Fibroblast of lung (primary cell): ENCODE measurements at regions not wholly inside any gene's neighbourhood (a gene's known extent, or its start where the extent isn't known, plus 50 kb on each side); places are given as distances from the start of the nearest gene placed in this dataset.

ENCODE experiments used
- DNase-seq, 2 donors: peaks; one replicate each; pipeline versions ENCODE4 v3.0.0 to v3.0.0-alpha.2; 2010; ENCODE audit warnings: low read depth in 2 of 2
- H2AFZ ChIP-seq: 2 replicates; pipeline ENCODE4 v1.5.1; 2012; ENCODE audit warnings: low read length, control low read depth, inconsistent platforms
- H3K27ac ChIP-seq: 2 replicates; pipeline ENCODE4 v1.5.1; 2011; ENCODE audit warnings: low read length, control low read depth; ENCODE audit not compliant: insufficient read depth
- H3K27me3 ChIP-seq: 2 replicates; pipeline ENCODE4 v1.5.1; 2011; ENCODE audit warnings: mild to moderate bottlenecking, low read length; ENCODE audit not compliant: control insufficient read depth, insufficient read depth
- H3K36me3 ChIP-seq: 2 replicates; pipeline ENCODE4 v1.5.1; 2011; ENCODE audit warnings: low read length; ENCODE audit not compliant: control insufficient read depth, insufficient read depth
- H3K4me1 ChIP-seq: 2 replicates; pipeline ENCODE4 v1.5.1; 2011; ENCODE audit warnings: low read length; ENCODE audit not compliant: control insufficient read depth, insufficient read depth; ENCODE audit errors: extremely low read depth
- H3K4me2 ChIP-seq: 2 replicates; pipeline ENCODE4 v1.5.1; 2011; ENCODE audit warnings: low read length, control low read depth; ENCODE audit not compliant: insufficient read depth; ENCODE audit errors: extremely low read depth
- H3K4me3 ChIP-seq, 4 experiments: fragments of 200-600 bp in 1 of 4; sonication (generic) in 1 of 4; replicated peaks in 1 of 4; 2 replicates each; pipeline ENCODE4 v1.5.1; 2011 to 2016; ENCODE audit warnings: low read length in 4 of 4, low read depth in 3 of 4, mild to moderate bottlenecking in 3 of 4, control low read depth in 2 of 4, inconsistent platforms in 1 of 4, mixed read lengths in 1 of 4; ENCODE audit not compliant: insufficient read depth in 1 of 4; ENCODE audit errors: control extremely low read depth in 1 of 4
- H3K79me2 ChIP-seq: 2 replicates; pipeline ENCODE4 v1.5.1; 2012; ENCODE audit warnings: mild to moderate bottlenecking, low read length, inconsistent platforms; ENCODE audit not compliant: control insufficient read depth, insufficient read depth
- H3K9ac ChIP-seq: 2 replicates; pipeline ENCODE4 v1.5.1; 2011; ENCODE audit warnings: mild to moderate bottlenecking, low read length, control low read depth; ENCODE audit not compliant: insufficient read depth
- H3K9me3 ChIP-seq: 2 replicates; pipeline ENCODE4 v1.5.1; 2012; ENCODE audit warnings: low read depth, low read length; ENCODE audit not compliant: control insufficient read depth, insufficient read depth
- H4K20me1 ChIP-seq: 2 replicates; pipeline ENCODE4 v1.5.1; 2011; ENCODE audit warnings: low read length; ENCODE audit not compliant: control insufficient read depth, insufficient read depth; ENCODE audit errors: extremely low read depth
- CTCF ChIP-seq, 2 donors: IDR thresholded peaks in 1 of 2; conservative IDR thresholded peaks in 1 of 2; 1 replicate in 1 of 2; 2 replicates in 1 of 2; pipeline ENCODE4 v1.5.1; 2011 to 2012; ENCODE audit warnings: low read length in 2 of 2, control low read depth in 1 of 2, inconsistent platforms in 1 of 2, low read depth in 1 of 2, mild to moderate bottlenecking in 1 of 2
- EZH2 ChIP-seq: IDR thresholded peaks from 2 replicates; pipeline ENCODE4 v1.5.1; 2012; ENCODE audit warnings: low read length, control low read depth, mild to moderate bottlenecking; ENCODE audit errors: missing control alignments

GRCh38 chr16:85370881-85371651, 242.1 kb upstream of the GSE1 start:
- H3K4me2 ChIP-seq = peak overlapping the region; percentile 44
- no peak overlapping the region for H2AFZ ChIP-seq
- no peaks in the 10 kb centered on the region for H4K20me1 ChIP-seq
- no peaks in the 10 kb centered on the region for H3K27me3 ChIP-seq
- H3K9me3 ChIP-seq = no peaks in the 10 kb centered on the region
- TF ChIP-seq CTCF (conservative IDR thresholded peaks at IDR 0.05 in 1 of 2, IDR thresholded peaks at IDR 0.05 in 1 of 2; ENCODE audit: low read depth in 1 of 2, low read length in 2 of 2) (no peak), EZH2 (no peak)
- H3K27ac ChIP-seq = no peak overlapping the region
- peak overlapping the region in 1 of 4 experiments; percentile 10 for H3K4me3 ChIP-seq
- H3K79me2 ChIP-seq = no peaks in the 10 kb centered on the region
- peaks cover 19% of the 10 kb centered on the region for H3K4me1 ChIP-seq
- peak; percentile 36 to 42 for DNase-seq
- no peak overlapping the region for H3K9ac ChIP-seq
- no peaks in the 10 kb centered on the region for H3K36me3 ChIP-seq

- no peaks in the 10 kb centered on the region for H3K79me2 ChIP-seq
- no peaks in the 10 kb centered on the region for H3K36me3 ChIP-seq
- no peak overlapping the region for H2AFZ ChIP-seq
- no peak overlapping the region for H3K4me2 ChIP-seq
- no peak for DNase-seq
- H3K4me3 ChIP-seq = no peak overlapping the region
- H3K27ac ChIP-seq = no peak overlapping the region
- H3K27me3 ChIP-seq = no peaks in the 10 kb centered on the region
- TF ChIP-seq EZH2 = no peak
- no peak for TF ChIP-seq CTCF (conservative IDR thresholded peaks at IDR 0.05 in 1 of 2, IDR thresholded peaks at IDR 0.05 in 1 of 2; ENCODE audit: low read depth in 1 of 2, low read length in 2 of 2)
- H3K9ac ChIP-seq = no peak overlapping the region
- no peaks in the 10 kb centered on the region for H4K20me1 ChIP-seq
- H3K4me1 ChIP-seq = peaks cover 19% of the 10 kb centered on the region
- no peaks in the 10 kb centered on the region for H3K9me3 ChIP-seq
Observed at GRCh38 chr16:85371948-85372347, 241.2 kb upstream of the GSE1 start.

GRCh38 chr16:85372627-85373372, 240.3 kb upstream of the GSE1 start:
- Histone ChIP-seq H3K4me3 (no peak overlapping the region), H3K4me2 (peak overlapping the region; percentile 15), H4K20me1 (no peaks in the 10 kb centered on the region), H2AFZ (no peak overlapping the region), H3K4me1 (peaks cover 19% of the 10 kb centered on the region), H3K27me3 (no peaks in the 10 kb centered on the region), H3K36me3 (no peaks in the 10 kb centered on the region), H3K9ac (no peak overlapping the region), H3K27ac (no peak overlapping the region), H3K9me3 (no peaks in the 10 kb centered on the region), H3K79me2 (no peaks in the 10 kb centered on the region)
- no peak for TF ChIP-seq CTCF (conservative IDR thresholded peaks at IDR 0.05 in 1 of 2, IDR thresholded peaks at IDR 0.05 in 1 of 2; ENCODE audit: low read depth in 1 of 2, low read length in 2 of 2)
- TF ChIP-seq EZH2 = no peak
- peak; percentile 63 to 84 for DNase-seq
